H9 (cell line): ENCODE measurements at regions not wholly inside any gene's neighbourhood (a gene's known extent, or its start where the extent isn't known, plus 50 kb on each side); places are given as distances from the start of the nearest gene placed in this dataset.

Experiments
- DNase-seq: peaks from one replicate; pipeline ENCODE4 v3.0.0-alpha.2; 2017
- H2AFZ ChIP-seq: one replicate; pipeline ENCODE4 v1.6.1; 2013; ENCODE audit warnings: mild to moderate bottlenecking, low read length, control low read depth, moderate library complexity
- H2AK5ac ChIP-seq: 2 replicates; pipeline ENCODE4 v1.6.1; 2013; ENCODE audit warnings: low read length, control low read depth, mixed read lengths; ENCODE audit not compliant: insufficient read length
- H2BK120ac ChIP-seq: one replicate; pipeline ENCODE4 v1.6.1; 2013; ENCODE audit warnings: low read depth, mild to moderate bottlenecking, low read length, control low read depth, inconsistent platforms; ENCODE audit not compliant: poor library complexity, severe bottlenecking
- H2BK12ac ChIP-seq: 2 replicates; pipeline ENCODE4 v1.6.1; 2013; ENCODE audit warnings: low read length, control low read depth, mixed read lengths, low read depth; ENCODE audit not compliant: insufficient read length
- H2BK15ac ChIP-seq: 2 replicates; pipeline ENCODE4 v1.6.1; 2013; ENCODE audit warnings: low read depth, low read length, control low read depth
- H2BK20ac ChIP-seq: one replicate; pipeline ENCODE4 v1.6.1; 2013; ENCODE audit warnings: low read depth, mild to moderate bottlenecking, low read length, control low read depth, inconsistent platforms; ENCODE audit not compliant: poor library complexity, severe bottlenecking
- H2BK5ac ChIP-seq: 2 replicates; pipeline ENCODE4 v1.6.1; 2013; ENCODE audit warnings: low read length, control low read depth, mixed read lengths; ENCODE audit not compliant: insufficient read length
- H3K14ac ChIP-seq: 2 replicates; pipeline ENCODE4 v1.6.1; 2013; ENCODE audit warnings: low read length, control low read depth; ENCODE audit not compliant: insufficient read depth
- H3K18ac ChIP-seq: 2 replicates; pipeline ENCODE4 v1.6.1; 2013; ENCODE audit warnings: low read depth, mild to moderate bottlenecking, mixed read lengths, low read length, control low read depth; ENCODE audit not compliant: insufficient read length
- H3K23ac ChIP-seq: 2 replicates; pipeline ENCODE4 v1.6.1; 2013; ENCODE audit warnings: low read length, control low read depth, mixed read lengths, low read depth; ENCODE audit not compliant: insufficient read length
- H3K23me2 ChIP-seq: 2 replicates; pipeline ENCODE4 v1.6.1; 2013; ENCODE audit warnings: low read depth, mild to moderate bottlenecking, mixed read lengths, low read length, control low read depth; ENCODE audit not compliant: insufficient read length, poor library complexity, severe bottlenecking
- H3K27ac ChIP-seq: 2 replicates; pipeline ENCODE4 v1.5.1; 2013; ENCODE audit warnings: low read length, control low read depth, mixed read lengths, low read depth; ENCODE audit not compliant: insufficient read length
- H3K27me3 ChIP-seq: 2 replicates; pipeline ENCODE4 v1.6.1; 2013; ENCODE audit warnings: low read length, control low read depth, inconsistent platforms; ENCODE audit not compliant: insufficient read depth
- H3K4ac ChIP-seq: 2 replicates; pipeline ENCODE4 v1.6.1; 2013; ENCODE audit warnings: low read depth, mild to moderate bottlenecking, control low read depth, inconsistent platforms, low read length, moderate library complexity
- H3K4me1 ChIP-seq: 2 replicates; pipeline ENCODE4 v1.6.1; 2013; ENCODE audit warnings: low read length, control low read depth, inconsistent platforms; ENCODE audit not compliant: insufficient read depth
- H3K4me2 ChIP-seq: 2 replicates; pipeline ENCODE4 v1.6.1; 2013; ENCODE audit warnings: low read length, control low read depth, mixed read lengths; ENCODE audit not compliant: insufficient read length, insufficient read depth
- H3K56ac ChIP-seq: 2 replicates; pipeline ENCODE4 v1.6.1; 2013; ENCODE audit warnings: low read depth, mild to moderate bottlenecking, mixed read lengths, low read length, control low read depth; ENCODE audit not compliant: insufficient read length
- H3K79me1 ChIP-seq: 2 replicates; pipeline ENCODE4 v1.6.1; 2013; ENCODE audit warnings: low read depth, mild to moderate bottlenecking, moderate library complexity, low read length, control low read depth, inconsistent platforms; ENCODE audit not compliant: insufficient read depth, poor library complexity, severe bottlenecking
- H3K79me2 ChIP-seq: 2 replicates; pipeline ENCODE4 v1.6.1; 2013; ENCODE audit warnings: low read length, control low read depth, inconsistent platforms; ENCODE audit not compliant: insufficient read depth
- H3K9ac ChIP-seq: 2 replicates; pipeline ENCODE4 v1.6.1; 2013; ENCODE audit warnings: low read length, control low read depth, mixed read lengths; ENCODE audit not compliant: insufficient read length; ENCODE audit errors: extremely low read depth
- H3K9me3 ChIP-seq: one replicate; pipeline ENCODE4 v1.6.1; 2013; ENCODE audit warnings: low read depth, low read length, inconsistent platforms; ENCODE audit not compliant: control insufficient read depth
- H3T11ph ChIP-seq: one replicate; pipeline ENCODE4 v1.6.1; 2013; ENCODE audit warnings: mild to moderate bottlenecking, low read length, control low read depth, inconsistent platforms
- H4K20me1 ChIP-seq: one replicate; pipeline ENCODE4 v1.6.1; 2013; ENCODE audit not compliant: control insufficient read depth, insufficient read length, insufficient read depth
- H4K5ac ChIP-seq: 2 replicates; pipeline ENCODE4 v1.6.1; 2013; ENCODE audit warnings: low read depth, mild to moderate bottlenecking, mixed read lengths, low read length, control low read depth; ENCODE audit not compliant: insufficient read length
- H4K8ac ChIP-seq: replicated peaks from 2 replicates; pipeline ENCODE4 v1.6.1; 2013; ENCODE audit warnings: low read length, control low read depth, mixed read lengths, low read depth; ENCODE audit not compliant: insufficient read length
- H4K91ac ChIP-seq: 2 replicates; pipeline ENCODE4 v1.6.1; 2013; ENCODE audit warnings: low read depth, mild to moderate bottlenecking, moderate library complexity, mixed read lengths, low read length, control low read depth; ENCODE audit not compliant: insufficient read length
- H3K27ac Mint-ChIP-seq, 3 experiments: 2 replicates in 2 of 3; 3 replicates in 1 of 3; pipeline ENCODE4 v1.8.0; 2020 to 2021; ENCODE audit warnings: mixed read lengths in 3 of 3, mild to moderate bottlenecking in 1 of 3, moderate library complexity in 1 of 3
- H3K27me3 Mint-ChIP-seq: 2 replicates; pipeline ENCODE4 v1.8.0; 2021; ENCODE audit warnings: low read depth, mild to moderate bottlenecking, moderate library complexity, mixed read lengths
- H3K36me3 Mint-ChIP-seq, 3 experiments: 2 replicates in 2 of 3; 3 replicates in 1 of 3; pipeline ENCODE4 v1.8.0; 2020 to 2021; ENCODE audit warnings: low read depth in 3 of 3, mixed read lengths in 3 of 3; ENCODE audit not compliant: insufficient read depth in 1 of 3
- H3K4me1 Mint-ChIP-seq, 2 experiments: 2 replicates each; pipeline ENCODE4 v1.8.0; 2020; ENCODE audit warnings: mixed read lengths in 2 of 2
- H3K4me3 Mint-ChIP-seq, 2 experiments: 2 replicates in 1 of 2; 3 replicates in 1 of 2; pipeline ENCODE4 v1.8.0; 2020 to 2021; ENCODE audit warnings: mild to moderate bottlenecking in 2 of 2, mixed read lengths in 2 of 2, moderate library complexity in 1 of 2
- H3K9me3 Mint-ChIP-seq, 2 experiments: 2 replicates in 1 of 2; 3 replicates in 1 of 2; pipeline ENCODE4 v1.8.0; 2020; ENCODE audit warnings: mild to moderate bottlenecking in 2 of 2, mixed read lengths in 2 of 2, moderate library complexity in 1 of 2
- CTCF ChIP-seq: fragments of 200-600 bp; sonication (generic); conservative IDR thresholded peaks from 3 replicates; pipeline ENCODE4 v1.8.0; 2021; ENCODE audit warnings: antibody characterized with exemption, mild to moderate bottlenecking
- WGBS: extraction: QIAGEN DNeasy Blood & Tissue Kit; methylation state at CpG from one replicate; pipeline ENCODE4 v1.1.7; 2013; ENCODE audit warnings: missing lambda C conversion rate, low lambda C conversion rate, mixed read lengths; ENCODE audit not compliant: insufficient read length; ENCODE audit errors: extremely low coverage; 5-methylcytosine and 5-hydroxymethylcytosine counted together

GRCh38 chr2:187617120-187617519 is 62.9 kb upstream of the TFPI start:
- no peak overlapping the region for H3K4me2 ChIP-seq
- Mint-ChIP-seq H3K4me3 (no peak overlapping the region), H3K9me3 (no peaks in the 10 kb centered on the region), H3K27ac (no peak overlapping the region), H3K4me1 (peaks cover 34 to 45% of the 10 kb centered on the region in 2 experiments), H3K27me3 (peaks cover 3% of the 10 kb centered on the region; the same call in 1 of the 2 replicates), H3K36me3 (no peaks in the 10 kb centered on the region)
- no peaks in the 10 kb centered on the region for H3K79me1 ChIP-seq
- no peak overlapping the region for H2BK12ac ChIP-seq
- no peak overlapping the region for H2BK15ac ChIP-seq
- no peak for DNase-seq
- H3K27ac ChIP-seq: no peak overlapping the region
- H3K79me2 ChIP-seq: no peaks in the 10 kb centered on the region
- H3T11ph ChIP-seq: no peak overlapping the region
- no peak overlapping the region for H3K4ac ChIP-seq
- H3K27me3 ChIP-seq: no peaks in the 10 kb centered on the region
- peaks cover 6% of the 10 kb centered on the region; the same call in 1 of the 2 replicates for H3K4me1 ChIP-seq
- H4K20me1 ChIP-seq: no peaks in the 10 kb centered on the region
- H3K18ac ChIP-seq: no peak overlapping the region
- no peak overlapping the region for H3K56ac ChIP-seq
- H2AK5ac ChIP-seq: no peak overlapping the region
- no peaks in the 10 kb centered on the region for H3K23me2 ChIP-seq
- H2BK20ac ChIP-seq: no peak overlapping the region
- H2BK5ac ChIP-seq: no peak overlapping the region
- no peak overlapping the region for H4K5ac ChIP-seq
- TF ChIP-seq CTCF: no peak
- H3K23ac ChIP-seq: no peak overlapping the region
- no peak overlapping the region for H3K14ac ChIP-seq
- no peak overlapping the region for H2BK120ac ChIP-seq
- H2AFZ ChIP-seq: no peak overlapping the region
- H4K8ac ChIP-seq: no peak overlapping the region
- no peak overlapping the region for H3K9ac ChIP-seq
- H3K9me3 ChIP-seq: no peaks in the 10 kb centered on the region
- WGBS: no CpG with 5 or more reads among the region's 3 CpGs
- no peak overlapping the region for H4K91ac ChIP-seq
